ENCODE measurements at regions not wholly inside any gene's neighbourhood (a gene's known extent, or its start where the extent isn't known, plus 50 kb on each side); places are given as distances from the start of the nearest gene placed in this dataset.

GRCh38 chr3:180199417-180199995 is 162.8 kb upstream of the PEX5L start:
- TF ChIP-seq CTCF (IDR thresholded peaks at IDR 0.05) (no peak), POLR2A (IDR thresholded peaks at IDR 0.05) (no peak)
